SIG-M5 (cell line): ENCODE measurements at regions not wholly inside any gene's neighbourhood (a gene's known extent, or its start where the extent isn't known, plus 50 kb on each side); places are given as distances from the start of the nearest gene placed in this dataset.

Experiments used
- DNase-seq: peaks from one replicate; lab custom pipeline; 2025; lab: John Stamatoyannopoulos, UW

GRCh38 chr6:166842607-166843006 is 113.7 kb downstream of the RNASET2 start:
- no peak for DNase-seq

- no peak for DNase-seq
These were observed 115.1 kb downstream of the RNASET2 start for GRCh38 chr6:166841216-166841615.

GRCh38 chr6:166839569-166839968 is 116.8 kb downstream of the RNASET2 start:
- no peak for DNase-seq

- no peak for DNase-seq
These were observed 117.4 kb downstream of the RNASET2 start for GRCh38 chr6:166838987-166839386.

GRCh38 chr6:166836785-166837718 is 119.3 kb downstream of the RNASET2 start:
- no peak for DNase-seq

- DNase-seq = no peak
These were observed 122.3 kb downstream of the RNASET2 start for GRCh38 chr6:166834049-166834448.

GRCh38 chr6:166830891-166831363 is 125.4 kb downstream of the RNASET2 start:
- DNase-seq = no peak

GRCh38 chr6:166830185-166830890 is 126.0 kb downstream of the RNASET2 start:
- peak; percentile 45 for DNase-seq

GRCh38 chr6:166826264-166826663 is 130.1 kb downstream of the RNASET2 start:
- no peak for DNase-seq

- no peak for DNase-seq
These were observed 130.7 kb downstream of the RNASET2 start for GRCh38 chr6:166825553-166826145.

- no peak for DNase-seq
These were observed 131.5 kb downstream of the RNASET2 start for GRCh38 chr6:166824880-166825250.

GRCh38 chr6:166824146-166824879 is 132.0 kb downstream of the RNASET2 start:
- no peak for DNase-seq

- no peak for DNase-seq
These were observed 133.7 kb downstream of the RNASET2 start for GRCh38 chr6:166822609-166823008.

- no peak for DNase-seq
These were observed 135.9 kb downstream of the RNASET2 start for GRCh38 chr6:166820483-166820882.

- no peak for DNase-seq
These were observed 136.3 kb downstream of the RNASET2 start for GRCh38 chr6:166820070-166820469.

GRCh38 chr6:166815629-166816028 is 140.7 kb downstream of the RNASET2 start:
- no peak for DNase-seq

GRCh38 chr6:166814390-166814789 is 142.0 kb downstream of the RNASET2 start:
- DNase-seq = no peak

GRCh38 chr6:166813461-166813860 is 142.9 kb downstream of the RNASET2 start:
- DNase-seq = no peak

GRCh38 chr6:166810864-166811263 is 145.5 kb downstream of the RNASET2 start:
- DNase-seq = no peak

- DNase-seq = no peak
These were observed 146.6 kb downstream of the RNASET2 start for GRCh38 chr6:166809721-166810120.

- no peak for DNase-seq
These were observed 149.2 kb downstream of the RNASET2 start for GRCh38 chr6:166806962-166807757.
